ENCODE measurements at regions not wholly inside any gene's neighbourhood (a gene's known extent, or its start where the extent isn't known, plus 50 kb on each side); places are given as distances from the start of the nearest gene placed in this dataset.

DNA sequence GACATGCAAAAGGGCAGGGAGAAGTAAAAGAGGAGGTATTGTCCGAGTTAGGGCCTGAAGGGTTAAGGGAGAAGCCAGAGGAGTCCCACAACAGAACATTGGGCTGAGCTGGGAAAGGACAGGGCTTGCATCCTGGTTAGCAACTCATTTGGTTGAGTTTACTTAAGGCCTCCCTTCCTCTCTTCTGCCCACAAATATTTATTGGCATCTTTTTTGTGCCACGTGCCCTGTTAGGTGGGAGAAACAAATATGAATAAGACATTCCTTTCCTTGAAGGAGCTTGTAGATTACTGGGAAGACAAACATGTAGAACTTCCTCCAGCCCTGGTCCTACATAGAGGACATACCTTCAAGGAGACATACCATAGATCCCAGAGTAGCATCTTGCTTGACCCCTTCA is 53.0 kb upstream of the PRELP start:
- ATAC-seq (no peak), DNase-seq (ENCODE audit: low spot score in 2 of 2) (no peak)
- no peak overlapping the region for H3K27ac Mint-ChIP-seq
- no peaks in the 10 kb centered on the region for H3K36me3 Mint-ChIP-seq
- no peaks in the 10 kb centered on the region for H3K9me3 Mint-ChIP-seq

DNA sequence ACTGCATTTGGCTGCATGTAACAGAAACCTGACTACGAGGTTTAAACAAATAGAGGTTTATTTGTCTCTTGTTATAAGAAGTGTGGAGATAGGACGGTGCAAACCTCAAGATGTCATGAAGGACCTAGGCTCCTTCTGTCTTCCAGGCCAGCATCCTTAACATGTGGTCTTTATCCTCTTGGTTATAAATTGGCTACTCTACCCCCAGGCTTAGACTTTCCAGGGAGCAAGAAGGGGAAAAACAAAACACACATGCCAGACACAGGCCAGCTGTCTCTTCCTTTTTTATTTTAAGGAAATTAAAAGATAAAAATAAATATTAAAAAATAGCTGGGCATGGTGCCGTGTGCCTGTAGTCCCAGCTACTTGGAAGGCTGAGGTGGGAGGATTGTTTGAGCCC is 51.3 kb upstream of the PRELP start:
- ATAC-seq (no peak), DNase-seq (ENCODE audit: low spot score in 2 of 2) (no peak)
- no peaks in the 10 kb centered on the region for H3K36me3 Mint-ChIP-seq
- H3K27ac Mint-ChIP-seq: no peak overlapping the region
- no peaks in the 10 kb centered on the region for H3K9me3 Mint-ChIP-seq

DNA sequence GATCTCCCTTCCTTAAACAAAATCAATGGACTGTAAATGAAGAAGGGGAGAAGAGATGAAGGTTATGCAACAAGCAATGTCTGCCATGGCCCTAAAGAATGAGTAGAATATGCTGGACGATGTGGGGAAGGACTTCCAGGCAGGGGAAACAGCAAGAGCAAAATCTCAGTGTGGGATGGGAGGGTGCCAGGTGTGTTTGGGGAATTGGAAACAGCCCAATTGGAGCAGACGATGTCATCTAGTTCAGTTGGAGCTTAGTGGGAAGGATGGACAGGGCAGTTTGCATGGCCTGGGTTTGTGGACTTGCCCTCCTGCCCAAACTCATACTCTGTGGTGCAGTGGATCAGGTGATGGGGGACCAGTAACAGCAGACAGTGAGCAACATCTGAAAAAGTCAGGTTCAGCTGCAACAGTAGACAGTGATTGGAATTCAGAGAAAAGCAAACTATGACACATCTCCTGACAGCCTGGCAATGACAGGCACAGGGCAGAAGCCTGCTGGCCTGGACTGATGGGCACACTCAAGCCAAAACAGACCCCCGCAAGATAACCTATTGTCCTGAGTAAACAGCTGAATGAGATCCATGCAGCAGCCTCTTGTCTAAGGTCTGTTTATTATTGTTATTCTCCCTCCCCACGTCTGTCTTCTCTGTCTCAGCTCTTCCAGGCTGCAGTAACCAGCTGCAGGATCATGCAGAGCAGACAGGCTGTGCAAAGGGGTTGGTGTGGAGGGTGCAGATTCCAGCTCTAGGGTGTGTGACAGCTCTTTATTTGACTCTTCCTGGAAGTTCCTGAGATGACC is 50.5 kb upstream of the PRELP start:
- Mint-ChIP-seq H3K9me3 (no peaks in the 10 kb centered on the region), H3K27ac (no peak overlapping the region), H3K36me3 (no peaks in the 10 kb centered on the region)
- DNase-seq (ENCODE audit: low spot score in 2 of 2) (no peak), ATAC-seq (no peak)

DNA sequence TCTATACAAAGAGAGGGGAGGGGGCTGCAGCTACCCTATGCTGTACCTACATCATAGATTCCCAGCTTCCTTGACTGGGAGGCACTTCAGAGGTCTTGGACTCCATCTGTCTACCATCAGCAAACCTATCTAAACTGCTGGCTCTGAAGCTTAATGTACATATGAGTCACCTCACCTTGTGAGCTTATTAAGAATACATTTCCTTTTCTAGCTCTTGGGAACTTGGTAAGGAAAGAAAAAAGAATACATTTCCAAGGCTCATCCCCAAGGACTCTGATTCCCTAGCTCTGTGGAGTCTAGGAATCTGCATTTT is 50.0 kb upstream of the PRELP start:
- H3K9me3 Mint-ChIP-seq: no peaks in the 10 kb centered on the region
- no peak for ATAC-seq
- DNase-seq (ENCODE audit: low spot score in 2 of 2): no peak
- no peak overlapping the region for H3K27ac Mint-ChIP-seq
- H3K36me3 Mint-ChIP-seq: no peaks in the 10 kb centered on the region

Data from activated naive CD4-positive, alpha-beta T cell treated with anti-CD3 and anti-CD28 coated beads, Interleukin-2, amount 50 U/mL, for 72 hours (primary cell).